ENCODE measurements at regions not wholly inside any gene's neighbourhood (a gene's known extent, or its start where the extent isn't known, plus 50 kb on each side); places are given as distances from the start of the nearest gene placed in this dataset.

GRCh38 chr6:109284675-109285074 lies 97.6 kb downstream of the CD164 start:
- TF ChIP-seq CTCF (IDR thresholded peaks at IDR 0.05) (no peak), POLR2A (IDR thresholded peaks at IDR 0.05) (no peak)

Measured in lower leg skin (tissue), 3 donors.